Activated naive CD4-positive, alpha-beta T cell treated with anti-CD3 and anti-CD28 coated beads, Interleukin-2, amount 10 ng/mL, durations not matched to agents 7 days and 5 days (primary cell): ENCODE measurements at regions not wholly inside any gene's neighbourhood (a gene's known extent, or its start where the extent isn't known, plus 50 kb on each side); places are given as distances from the start of the nearest gene placed in this dataset.

Source experiments
- CTCF ChIA-PET: fragments of 350-600 bp; sonication (Branson Sonifier 250); formaldehyde crosslinking; loops from one replicate; lab custom pipeline; 2021; ENCODE audit warnings: antibody characterized with exemption; lab: Charles Lee
- DNase-seq: peaks from one replicate; pipeline ENCODE4 v3.0.0-alpha.2; 2020
- H3K27ac Mint-ChIP-seq: one replicate; pipeline ENCODE4 v1.8.0; 2021; ENCODE audit warnings: mild to moderate bottlenecking, moderate library complexity, mixed read lengths
- H3K27me3 Mint-ChIP-seq: one replicate; pipeline ENCODE4 v1.8.0; 2021; ENCODE audit warnings: mild to moderate bottlenecking, mixed read lengths
- H3K36me3 Mint-ChIP-seq: one replicate; pipeline ENCODE4 v1.8.0; 2021; ENCODE audit warnings: mixed read lengths
- H3K4me1 Mint-ChIP-seq: one replicate; pipeline ENCODE4 v1.8.0; 2021; ENCODE audit warnings: mixed read lengths
- H3K4me3 Mint-ChIP-seq: one replicate; pipeline ENCODE4 v1.8.0; 2021; ENCODE audit warnings: mild to moderate bottlenecking, moderate library complexity, mixed read lengths
- H3K9me3 Mint-ChIP-seq: one replicate; pipeline ENCODE4 v1.8.0; 2021; ENCODE audit warnings: mixed read lengths

DNA sequence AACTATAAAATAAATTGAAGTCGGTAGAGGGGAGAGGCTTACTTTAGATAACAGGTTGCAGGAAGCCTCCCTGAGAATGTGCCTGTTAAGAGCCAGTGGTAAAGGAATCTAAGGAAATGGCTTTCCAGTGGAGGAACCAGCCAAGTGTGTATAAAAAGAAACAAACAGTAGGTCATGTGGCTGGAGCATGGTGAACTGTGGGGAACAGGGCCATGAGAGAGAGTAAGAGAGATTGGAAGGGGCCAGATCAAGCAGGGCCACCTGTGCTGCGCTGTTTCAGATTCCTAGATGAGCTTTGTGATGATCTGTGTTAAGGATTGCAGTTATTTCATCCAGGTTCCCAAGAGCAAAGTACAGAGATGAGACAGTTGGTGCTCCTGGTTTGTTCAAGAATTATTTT lies 152.7 kb upstream of the SGCD start:
- no peaks in the 10 kb centered on the region for H3K27me3 Mint-ChIP-seq
- no peak overlapping the region for H3K4me3 Mint-ChIP-seq
- no peaks in the 10 kb centered on the region for H3K9me3 Mint-ChIP-seq
- H3K4me1 Mint-ChIP-seq: no peaks in the 10 kb centered on the region
- H3K36me3 Mint-ChIP-seq: no peaks in the 10 kb centered on the region
- CTCF ChIA-PET: no interaction called here
- no peak for DNase-seq
- H3K27ac Mint-ChIP-seq: no peak overlapping the region

DNA sequence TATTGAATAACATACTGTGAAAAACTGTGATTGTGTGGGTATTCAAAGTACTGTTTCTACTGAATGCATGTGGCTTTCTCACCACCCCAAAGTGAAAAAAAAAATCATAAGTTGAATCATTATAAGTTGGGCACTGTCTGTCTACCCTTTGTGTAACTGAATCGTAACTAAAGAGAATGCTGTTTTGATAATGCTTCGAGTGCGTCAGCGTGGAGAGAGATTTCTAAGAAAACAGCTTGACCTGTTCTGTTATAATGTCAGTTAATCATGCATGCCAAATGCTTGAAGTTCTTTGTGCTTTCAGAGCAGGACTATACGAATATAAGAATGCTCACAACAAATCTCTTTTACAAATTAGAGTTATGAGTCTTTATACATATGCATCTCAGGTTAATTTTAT lies 148.8 kb upstream of the SGCD start:
- no peaks in the 10 kb centered on the region for H3K9me3 Mint-ChIP-seq
- H3K4me3 Mint-ChIP-seq: no peak overlapping the region
- no peaks in the 10 kb centered on the region for H3K27me3 Mint-ChIP-seq
- DNase-seq: no peak
- no peak overlapping the region for H3K27ac Mint-ChIP-seq
- CTCF ChIA-PET: no interaction called here
- H3K4me1 Mint-ChIP-seq: no peaks in the 10 kb centered on the region
- no peaks in the 10 kb centered on the region for H3K36me3 Mint-ChIP-seq

DNA sequence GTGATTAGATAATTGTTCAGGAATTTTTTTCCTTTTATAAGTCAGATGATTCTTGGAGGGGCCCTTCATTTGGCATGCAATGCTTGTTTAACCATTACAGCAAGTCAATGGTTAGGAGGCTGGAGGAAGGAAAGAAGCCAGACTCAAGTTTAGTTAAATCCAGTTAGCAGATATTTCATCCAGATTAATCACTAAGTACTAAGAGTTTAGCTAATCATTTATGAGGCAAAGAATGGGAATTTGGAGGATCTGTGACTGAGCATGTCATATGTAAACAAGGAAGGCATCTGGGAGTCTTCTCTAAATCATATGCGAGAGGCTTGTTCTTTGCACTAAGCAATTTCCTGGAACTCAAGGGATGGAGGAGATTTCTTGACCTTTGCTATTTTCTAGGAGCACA lies 145.3 kb upstream of the SGCD start:
- no peaks in the 10 kb centered on the region for H3K4me1 Mint-ChIP-seq
- H3K36me3 Mint-ChIP-seq: no peaks in the 10 kb centered on the region
- CTCF ChIA-PET: no interaction called here
- no peaks in the 10 kb centered on the region for H3K9me3 Mint-ChIP-seq
- DNase-seq: no peak
- H3K27ac Mint-ChIP-seq: no peak overlapping the region
- no peaks in the 10 kb centered on the region for H3K27me3 Mint-ChIP-seq
- no peak overlapping the region for H3K4me3 Mint-ChIP-seq

DNA sequence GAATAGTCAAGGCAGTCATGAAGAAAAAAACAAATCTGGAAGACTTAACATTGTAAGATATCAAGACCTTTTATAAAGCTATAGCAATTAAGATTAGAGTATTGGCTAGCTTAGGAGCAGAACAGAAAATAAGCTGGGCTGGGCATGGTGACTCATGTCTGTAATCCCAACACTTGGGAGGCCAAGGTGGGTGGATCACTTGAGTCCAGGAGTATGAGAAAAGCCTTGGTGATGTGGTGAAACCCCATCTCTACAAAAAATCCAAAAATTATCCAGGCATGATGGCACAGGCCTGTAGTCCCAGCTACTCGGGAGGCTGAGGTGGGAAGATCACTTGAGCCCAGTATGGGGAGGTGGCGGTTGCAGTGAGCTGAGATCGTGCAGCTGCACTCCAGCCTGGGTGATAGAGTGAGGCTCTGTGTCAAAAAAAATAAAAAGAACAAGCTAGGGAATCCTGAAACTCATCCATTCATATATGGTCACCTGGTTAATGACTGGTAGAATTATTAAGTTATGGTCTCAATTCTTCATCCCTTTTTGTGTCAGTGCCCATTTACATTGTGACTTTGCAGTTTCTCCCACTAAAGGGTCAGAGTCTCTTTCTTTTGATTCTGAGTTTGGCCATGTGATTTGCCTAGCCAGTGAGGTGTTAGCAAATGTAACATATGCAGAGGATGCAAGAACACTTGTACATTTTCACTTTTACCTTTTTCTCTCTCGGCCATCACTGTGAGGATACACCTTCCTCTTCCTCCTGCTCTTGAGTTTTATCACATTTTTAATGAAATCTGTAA lies 144.6 kb upstream of the SGCD start:
- H3K9me3 Mint-ChIP-seq: no peaks in the 10 kb centered on the region
- H3K27ac Mint-ChIP-seq: no peak overlapping the region
- no peaks in the 10 kb centered on the region for H3K27me3 Mint-ChIP-seq
- CTCF ChIA-PET: no interaction called here
- no peak overlapping the region for H3K4me3 Mint-ChIP-seq
- no peak for DNase-seq
- H3K4me1 Mint-ChIP-seq: no peaks in the 10 kb centered on the region
- no peaks in the 10 kb centered on the region for H3K36me3 Mint-ChIP-seq

DNA sequence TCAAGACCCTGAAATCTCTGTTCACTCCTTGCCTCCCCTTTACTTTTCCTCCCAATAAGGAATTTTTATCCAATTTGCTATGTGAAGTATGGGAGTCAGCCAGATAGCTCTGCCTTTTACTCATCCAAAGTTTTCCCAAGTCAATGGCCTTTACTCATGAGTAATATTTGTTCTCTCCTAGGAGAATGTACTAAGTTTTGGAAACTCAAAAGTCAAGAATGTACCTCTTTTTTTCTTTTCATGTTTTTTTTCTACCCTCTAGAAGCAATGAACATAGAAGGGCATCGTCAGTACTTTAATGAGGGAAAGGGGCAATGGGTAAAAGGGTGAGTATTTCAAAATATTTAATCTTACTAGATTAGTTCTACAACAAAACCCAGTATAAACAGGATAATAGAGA lies 140.2 kb upstream of the SGCD start:
- no peak overlapping the region for H3K27ac Mint-ChIP-seq
- H3K27me3 Mint-ChIP-seq: no peaks in the 10 kb centered on the region
- H3K9me3 Mint-ChIP-seq: no peaks in the 10 kb centered on the region
- H3K4me1 Mint-ChIP-seq: no peaks in the 10 kb centered on the region
- H3K36me3 Mint-ChIP-seq: no peaks in the 10 kb centered on the region
- CTCF ChIA-PET: no interaction called here
- no peak for DNase-seq
- no peak overlapping the region for H3K4me3 Mint-ChIP-seq

DNA sequence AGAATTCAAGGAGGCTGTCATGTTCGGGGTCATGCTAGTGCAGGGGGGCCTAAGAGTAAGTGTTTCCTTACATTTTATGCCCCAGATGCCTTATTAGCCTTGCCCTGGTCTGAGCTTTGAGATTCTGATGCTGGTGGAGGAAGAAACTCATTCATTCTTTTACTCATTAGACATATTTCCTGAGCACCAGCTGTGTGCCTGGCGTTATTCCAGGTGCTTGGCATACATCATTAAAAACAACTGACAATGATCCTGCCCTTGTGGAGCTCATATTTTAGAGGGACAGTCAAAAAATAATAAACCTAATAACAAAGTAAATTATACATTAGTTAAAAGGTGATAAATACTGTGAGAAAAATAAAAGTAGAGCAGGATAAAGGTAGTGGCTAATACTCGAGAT lies 138.9 kb upstream of the SGCD start:
- Mint-ChIP-seq H3K27me3 (no peaks in the 10 kb centered on the region), H3K36me3 (no peaks in the 10 kb centered on the region), H3K27ac (no peak overlapping the region), H3K9me3 (no peaks in the 10 kb centered on the region), H3K4me3 (no peak overlapping the region), H3K4me1 (no peaks in the 10 kb centered on the region)
- DNase-seq: no peak
- CTCF ChIA-PET: no interaction called here

DNA sequence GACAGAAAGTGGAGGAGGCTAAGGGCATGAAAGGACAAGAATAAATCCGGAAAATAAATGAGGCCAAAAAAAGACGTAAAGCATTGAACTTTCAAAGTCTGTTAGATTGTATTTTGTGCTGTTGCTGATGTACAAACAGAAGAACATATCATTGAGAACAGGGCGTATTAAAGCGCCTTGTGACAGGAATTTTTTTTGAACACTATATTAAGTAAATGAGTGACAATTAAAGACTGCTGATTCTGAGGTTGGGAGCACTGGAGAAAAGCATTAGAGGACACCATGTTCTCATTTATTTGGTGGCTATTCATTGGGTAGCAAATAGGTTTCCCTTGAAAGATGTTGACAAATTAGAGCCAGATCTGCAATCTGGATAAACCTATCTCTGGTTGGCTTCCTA lies 137.3 kb upstream of the SGCD start:
- CTCF ChIA-PET: no interaction called here
- no peak overlapping the region for H3K4me3 Mint-ChIP-seq
- no peaks in the 10 kb centered on the region for H3K4me1 Mint-ChIP-seq
- DNase-seq: no peak
- no peaks in the 10 kb centered on the region for H3K27me3 Mint-ChIP-seq
- H3K36me3 Mint-ChIP-seq: no peaks in the 10 kb centered on the region
- no peaks in the 10 kb centered on the region for H3K9me3 Mint-ChIP-seq
- H3K27ac Mint-ChIP-seq: no peak overlapping the region

DNA sequence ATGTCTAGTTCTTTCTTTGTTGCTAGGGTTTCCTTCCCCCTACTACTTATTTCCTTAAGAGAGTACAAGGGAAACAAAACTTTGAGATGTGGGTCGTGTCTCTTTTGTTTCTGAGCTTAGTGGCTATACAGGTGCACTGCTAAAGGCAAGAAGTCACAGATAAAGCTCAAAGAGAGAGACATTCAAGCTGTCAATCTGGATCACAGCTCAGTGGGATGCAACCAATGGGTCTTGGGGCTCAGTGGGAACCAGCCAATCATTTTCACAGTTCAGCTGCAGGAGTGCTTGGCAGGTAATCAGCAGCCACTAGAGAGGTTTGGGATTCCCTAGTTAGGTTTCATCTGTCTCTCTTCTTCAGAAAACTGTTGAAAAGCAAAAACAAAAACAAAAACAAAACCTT lies 135.4 kb upstream of the SGCD start:
- Mint-ChIP-seq H3K27me3 (no peaks in the 10 kb centered on the region), H3K4me1 (no peaks in the 10 kb centered on the region), H3K4me3 (no peak overlapping the region), H3K9me3 (no peaks in the 10 kb centered on the region), H3K27ac (no peak overlapping the region), H3K36me3 (no peaks in the 10 kb centered on the region)
- CTCF ChIA-PET: no interaction called here
- no peak for DNase-seq

DNA sequence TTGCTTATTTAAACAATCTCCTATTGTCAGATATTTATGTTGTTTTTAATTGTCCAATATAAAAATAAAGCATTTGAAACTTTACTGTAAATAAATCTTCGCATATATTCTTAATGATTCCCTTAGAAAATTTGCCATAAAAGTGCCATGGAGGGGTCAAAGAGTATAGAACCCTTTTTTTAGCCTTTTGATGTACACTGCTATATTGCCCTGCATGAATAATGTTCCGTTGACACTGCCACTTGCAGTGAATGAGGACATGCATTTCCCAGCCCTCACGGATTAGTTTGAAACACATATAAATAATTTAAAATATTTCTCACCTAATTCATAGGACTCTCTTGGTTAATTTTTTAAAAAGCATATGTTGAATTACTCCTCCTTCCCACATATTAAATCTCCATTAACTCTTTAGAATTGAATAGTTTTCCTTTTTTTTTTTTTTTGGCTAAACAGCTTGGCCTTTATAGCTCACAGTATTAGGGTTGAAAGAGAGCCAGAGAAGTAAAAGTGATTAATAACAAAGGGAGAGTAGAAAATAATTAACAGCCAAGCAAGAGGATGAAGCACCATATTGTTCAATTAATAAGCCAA lies 129.8 kb upstream of the SGCD start:
- H3K36me3 Mint-ChIP-seq: no peaks in the 10 kb centered on the region
- no peaks in the 10 kb centered on the region for H3K4me1 Mint-ChIP-seq
- no peaks in the 10 kb centered on the region for H3K27me3 Mint-ChIP-seq
- no peaks in the 10 kb centered on the region for H3K9me3 Mint-ChIP-seq
- no peak for DNase-seq
- CTCF ChIA-PET: no interaction called here
- no peak overlapping the region for H3K27ac Mint-ChIP-seq
- no peak overlapping the region for H3K4me3 Mint-ChIP-seq

DNA sequence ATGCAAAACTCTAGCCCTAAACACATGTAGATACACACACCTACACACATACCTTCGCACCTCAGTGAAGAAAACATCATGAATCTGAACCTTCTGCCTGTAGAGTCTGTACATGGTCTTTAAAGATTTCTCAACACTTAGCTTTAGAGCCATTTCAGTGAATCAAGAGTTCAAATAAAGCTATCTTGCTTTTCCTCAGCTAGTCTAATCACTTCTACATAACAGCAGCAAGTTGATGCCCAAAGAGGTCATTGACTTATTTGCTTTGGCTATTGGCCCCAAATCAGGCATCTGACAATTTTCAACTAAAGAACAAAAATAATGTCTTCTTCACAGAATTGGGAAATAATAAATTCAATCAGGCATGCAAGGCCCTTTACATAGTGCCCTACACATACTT lies 127.9 kb upstream of the SGCD start:
- Mint-ChIP-seq H3K27ac (no peak overlapping the region), H3K4me1 (no peaks in the 10 kb centered on the region), H3K9me3 (no peaks in the 10 kb centered on the region), H3K4me3 (no peak overlapping the region), H3K27me3 (no peaks in the 10 kb centered on the region), H3K36me3 (no peaks in the 10 kb centered on the region)
- CTCF ChIA-PET: no interaction called here
- no peak for DNase-seq

DNA sequence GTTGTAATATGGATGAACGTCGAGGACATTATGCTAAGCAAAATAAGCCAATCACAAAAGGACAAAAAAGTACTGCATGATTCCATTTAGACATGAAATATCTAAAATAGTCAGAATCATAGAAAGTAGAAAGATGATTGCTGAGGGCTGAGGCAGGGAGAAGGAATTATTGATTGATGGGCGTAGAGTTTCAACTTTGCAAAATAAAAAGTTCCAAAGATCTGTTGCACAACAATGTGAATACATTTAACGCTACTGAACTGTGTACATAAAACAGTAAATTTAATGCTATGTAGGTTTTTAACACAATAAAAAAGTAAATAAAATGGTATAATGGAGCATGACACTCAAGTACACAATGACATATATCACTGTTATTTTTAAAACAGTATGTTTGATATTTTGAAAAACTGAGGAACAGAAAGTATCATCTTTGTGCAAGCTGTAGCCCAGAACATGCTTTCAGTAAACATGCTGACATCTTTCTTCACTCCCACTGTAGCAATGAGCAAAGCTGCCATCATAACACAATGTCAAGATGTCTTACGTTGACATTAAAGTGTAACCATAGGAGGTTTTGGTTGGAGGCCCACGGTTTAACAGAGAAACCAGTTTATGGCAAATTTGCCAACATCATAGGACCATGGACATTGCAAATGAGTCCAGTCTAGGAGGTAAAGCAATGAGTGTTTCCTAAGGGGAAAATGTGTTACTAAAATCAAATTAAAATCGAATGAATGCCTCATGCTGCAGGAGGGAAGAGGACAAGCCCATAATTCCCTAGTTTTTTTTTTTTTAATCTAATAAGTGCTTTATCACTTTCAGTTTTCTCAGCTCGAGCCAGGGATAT lies 125.8 kb upstream of the SGCD start:
- Mint-ChIP-seq H3K9me3 (no peaks in the 10 kb centered on the region), H3K4me1 (no peaks in the 10 kb centered on the region), H3K27ac (no peak overlapping the region), H3K36me3 (no peaks in the 10 kb centered on the region), H3K27me3 (no peaks in the 10 kb centered on the region), H3K4me3 (no peak overlapping the region)
- CTCF ChIA-PET: no interaction called here
- no peak for DNase-seq

DNA sequence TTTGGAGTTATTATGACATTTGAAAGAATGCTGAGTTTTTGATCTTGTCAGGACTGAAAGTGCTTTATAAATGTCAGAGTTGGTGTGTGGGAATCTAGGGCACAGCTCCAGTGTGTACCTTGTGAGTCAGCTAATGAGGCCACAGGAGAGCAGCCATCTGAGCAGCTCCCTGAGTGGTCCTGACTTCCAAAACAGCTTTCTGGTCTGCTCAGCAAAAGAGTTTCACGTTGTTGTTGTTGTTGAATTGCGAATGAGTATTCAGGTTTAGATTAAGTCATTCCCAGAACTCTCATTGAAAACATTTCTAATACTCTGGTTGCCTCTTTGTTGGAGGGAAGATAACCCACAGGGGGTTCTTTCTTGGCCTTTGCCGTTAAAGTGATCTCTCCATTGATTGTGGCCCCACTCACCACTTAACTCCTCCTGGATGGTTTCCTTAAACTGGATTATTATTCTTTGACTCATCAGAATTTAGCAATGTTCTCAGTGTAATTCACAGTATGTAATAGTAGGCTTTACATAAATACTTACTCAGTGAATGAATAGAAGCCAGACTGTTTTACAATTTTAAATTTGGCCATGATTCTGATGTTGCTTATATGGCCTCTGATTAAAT lies 125.1 kb upstream of the SGCD start:
- no peaks in the 10 kb centered on the region for H3K4me1 Mint-ChIP-seq
- CTCF ChIA-PET: no interaction called here
- no peak overlapping the region for H3K4me3 Mint-ChIP-seq
- no peaks in the 10 kb centered on the region for H3K9me3 Mint-ChIP-seq
- H3K27me3 Mint-ChIP-seq: no peaks in the 10 kb centered on the region
- no peak overlapping the region for H3K27ac Mint-ChIP-seq
- DNase-seq: no peak
- H3K36me3 Mint-ChIP-seq: no peaks in the 10 kb centered on the region

DNA sequence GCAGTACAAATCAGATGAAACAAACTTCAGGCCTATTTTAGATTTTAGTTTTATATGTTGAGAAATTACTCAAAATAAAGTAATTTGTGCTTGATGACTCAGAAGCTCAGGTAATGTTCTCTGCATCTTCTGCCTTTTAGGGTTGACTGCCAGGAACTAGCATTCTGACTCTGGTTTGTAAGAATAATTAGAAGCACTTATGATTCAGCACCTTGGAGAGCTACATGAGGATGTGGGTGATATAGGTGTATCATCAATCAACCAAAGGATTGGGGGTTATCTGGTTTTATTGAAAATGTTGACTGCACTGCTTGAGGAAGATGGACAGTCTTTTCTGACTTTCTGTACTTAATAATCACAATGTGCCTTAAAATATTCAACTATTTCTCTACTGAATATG lies 118.7 kb upstream of the SGCD start:
- CTCF ChIA-PET: no interaction called here
- Mint-ChIP-seq H3K27me3 (no peaks in the 10 kb centered on the region), H3K9me3 (no peaks in the 10 kb centered on the region), H3K4me1 (no peaks in the 10 kb centered on the region), H3K4me3 (no peak overlapping the region), H3K36me3 (no peaks in the 10 kb centered on the region), H3K27ac (no peak overlapping the region)
- no peak for DNase-seq

DNA sequence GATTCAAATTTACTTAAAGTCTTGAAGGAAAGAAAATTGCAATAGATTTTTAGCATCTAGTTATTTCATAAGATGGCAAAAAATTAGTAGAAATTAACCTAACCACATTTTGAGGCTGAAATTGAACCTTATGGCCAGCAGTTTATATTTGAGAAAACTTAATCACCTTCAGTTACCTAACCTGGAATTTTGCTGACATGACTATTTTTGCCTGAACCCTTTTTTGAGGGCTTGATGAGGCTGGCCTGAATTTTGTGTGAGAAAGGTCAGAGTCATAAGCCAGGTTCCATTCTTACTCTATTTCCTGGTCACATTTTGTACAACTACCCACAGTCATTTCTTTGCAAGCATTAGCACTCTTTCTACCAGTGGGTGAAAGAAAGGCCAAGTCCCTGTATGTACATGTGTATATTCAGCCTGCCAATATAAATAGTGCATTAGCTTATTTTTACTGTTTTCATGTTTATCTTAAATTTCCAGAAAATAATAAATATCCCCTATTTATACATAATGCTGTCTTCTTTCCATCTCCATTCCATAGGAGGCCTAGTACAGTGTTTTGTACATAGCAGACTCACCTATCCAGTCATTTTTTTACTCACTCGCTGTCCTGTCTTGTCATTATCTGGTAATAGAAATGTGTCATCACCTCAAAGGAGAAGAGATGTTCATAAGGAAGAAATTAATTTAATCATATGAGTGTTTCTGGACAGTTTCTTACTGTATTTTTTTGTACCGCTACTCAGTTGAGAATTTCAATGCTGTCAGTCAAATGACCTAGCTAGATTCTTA lies 108.4 kb upstream of the SGCD start:
- CTCF ChIA-PET: no interaction called here
- no peaks in the 10 kb centered on the region for H3K27me3 Mint-ChIP-seq

More for the DNA sequence above, 108.4 kb upstream of the SGCD start:
- Mint-ChIP-seq H3K27ac (no peak overlapping the region), H3K4me3 (no peak overlapping the region), H3K4me1 (no peaks in the 10 kb centered on the region), H3K36me3 (no peaks in the 10 kb centered on the region), H3K9me3 (no peaks in the 10 kb centered on the region)
- DNase-seq: no peak
